ENCODE measurements at regions not wholly inside any gene's neighbourhood (a gene's known extent, or its start where the extent isn't known, plus 50 kb on each side); places are given as distances from the start of the nearest gene placed in this dataset.

GRCh38 chr3:103494011-103494410 lies 1059.2 kb downstream of the ZPLD1 start:
- TF ChIP-seq, protein P1, sequence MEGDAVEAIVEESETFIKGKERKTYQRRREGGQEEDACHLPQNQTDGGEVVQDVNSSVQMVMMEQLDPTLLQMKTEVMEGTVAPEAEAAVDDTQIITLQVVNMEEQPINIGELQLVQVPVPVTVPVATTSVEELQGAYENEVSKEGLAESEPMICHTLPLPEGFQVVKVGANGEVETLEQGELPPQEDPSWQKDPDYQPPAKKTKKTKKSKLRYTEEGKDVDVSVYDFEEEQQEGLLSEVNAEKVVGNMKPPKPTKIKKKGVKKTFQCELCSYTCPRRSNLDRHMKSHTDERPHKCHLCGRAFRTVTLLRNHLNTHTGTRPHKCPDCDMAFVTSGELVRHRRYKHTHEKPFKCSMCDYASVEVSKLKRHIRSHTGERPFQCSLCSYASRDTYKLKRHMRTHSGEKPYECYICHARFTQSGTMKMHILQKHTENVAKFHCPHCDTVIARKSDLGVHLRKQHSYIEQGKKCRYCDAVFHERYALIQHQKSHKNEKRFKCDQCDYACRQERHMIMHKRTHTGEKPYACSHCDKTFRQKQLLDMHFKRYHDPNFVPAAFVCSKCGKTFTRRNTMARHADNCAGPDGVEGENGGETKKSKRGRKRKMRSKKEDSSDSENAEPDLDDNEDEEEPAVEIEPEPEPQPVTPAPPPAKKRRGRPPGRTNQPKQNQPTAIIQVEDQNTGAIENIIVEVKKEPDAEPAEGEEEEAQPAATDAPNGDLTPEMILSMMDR (IDR thresholded peaks at IDR 0.05), result no peak
- H3K27me3 ChIP-seq (replicated peaks; ENCODE audit: insufficient read depth), result no peaks in the 10 kb centered on the region
- DNase-seq (ENCODE audit: low spot score) (no peak), ATAC-seq (ENCODE audit: insufficient number of reproducible peaks, low FRiP score, low read depth) (no peak)
- no peaks in the 10 kb centered on the region for H3K36me3 ChIP-seq
- no peak overlapping the region for H3K4me3 ChIP-seq
- H3K4me1 ChIP-seq (ENCODE audit: control insufficient read depth in 1 of 2, low read depth in 2 of 2), result no peaks in the 10 kb centered on the region
- no peaks in the 10 kb centered on the region for H3K9me3 ChIP-seq
- H3K27ac ChIP-seq, result no peak overlapping the region

- no peak for ATAC-seq (ENCODE audit: insufficient number of reproducible peaks, low FRiP score, low read depth)
- no peaks in the 10 kb centered on the region for H3K36me3 ChIP-seq
These were observed 1059.7 kb downstream of the ZPLD1 start for GRCh38 chr3:103494512-103494911.

GRCh38 chr3:103495186-103495585 lies 1060.4 kb downstream of the ZPLD1 start:
- TF ChIP-seq, protein P1 (IDR thresholded peaks at IDR 0.05), result no peak
- DNase-seq (ENCODE audit: low spot score), result no peak

More at GRCh38 chr3:103494512-103494911, 1059.7 kb downstream of the ZPLD1 start:
- Histone ChIP-seq H3K4me1 (ENCODE audit: control insufficient read depth in 1 of 2, low read depth in 2 of 2) (no peaks in the 10 kb centered on the region), H3K27ac (no peak overlapping the region), H3K27me3 (replicated peaks; ENCODE audit: insufficient read depth) (no peaks in the 10 kb centered on the region), H3K9me3 (no peaks in the 10 kb centered on the region), H3K4me3 (no peak overlapping the region)
- DNase-seq (ENCODE audit: low spot score), result no peak
- TF ChIP-seq, protein P1 (IDR thresholded peaks at IDR 0.05), result no peak

DNA sequence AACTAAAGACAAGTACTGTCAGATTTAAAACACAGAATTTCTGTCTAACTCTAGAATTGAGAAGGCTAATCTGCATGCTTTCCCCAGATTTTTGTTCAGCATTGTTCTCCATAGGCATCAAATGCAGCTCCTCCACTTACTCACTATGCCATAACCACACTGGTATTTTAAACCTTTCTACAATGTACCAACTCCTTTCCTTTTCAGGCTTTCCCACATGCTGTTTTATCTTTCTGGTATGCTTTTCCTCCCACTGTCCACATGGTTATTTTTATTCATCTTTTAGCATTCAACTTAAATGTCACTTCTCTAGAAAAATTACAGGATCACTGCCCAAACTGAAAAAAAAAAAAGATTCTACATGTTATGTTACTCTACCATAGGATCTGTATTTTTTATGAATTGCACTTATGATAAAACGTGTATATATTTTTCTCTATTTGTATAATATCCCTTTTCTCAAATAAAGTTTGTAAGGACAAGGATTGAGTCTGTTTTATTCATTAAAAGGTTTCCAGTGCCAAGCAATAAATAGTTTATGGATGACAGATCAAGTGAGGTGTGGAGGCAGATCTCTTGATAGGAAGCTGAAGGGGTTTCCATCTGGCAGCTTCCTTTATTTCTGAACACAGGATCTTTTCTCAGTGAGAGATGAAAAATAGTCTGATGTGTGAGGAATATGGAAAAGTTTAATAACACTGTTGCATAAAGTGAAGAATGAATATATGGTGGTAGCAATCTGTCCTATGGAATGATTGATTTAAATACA lies 1064.5 kb downstream of the ZPLD1 start:
- no peaks in the 10 kb centered on the region for H3K36me3 ChIP-seq
- H3K27me3 ChIP-seq (replicated peaks; ENCODE audit: insufficient read depth), result no peaks in the 10 kb centered on the region
- no peak for ATAC-seq (ENCODE audit: insufficient number of reproducible peaks, low FRiP score, low read depth)
- H3K27ac ChIP-seq, result no peak overlapping the region
- DNase-seq (ENCODE audit: low spot score), result no peak
- no peaks in the 10 kb centered on the region for H3K4me1 ChIP-seq (ENCODE audit: control insufficient read depth in 1 of 2, low read depth in 2 of 2)
- TF ChIP-seq, protein P1 (IDR thresholded peaks at IDR 0.05), result no peak
- no peak overlapping the region for H3K4me3 ChIP-seq
- H3K9me3 ChIP-seq, result no peaks in the 10 kb centered on the region

More at GRCh38 chr3:103495186-103495585, 1060.4 kb downstream of the ZPLD1 start:
- Histone ChIP-seq H3K27me3 (replicated peaks; ENCODE audit: insufficient read depth) (no peaks in the 10 kb centered on the region), H3K4me1 (ENCODE audit: control insufficient read depth in 1 of 2, low read depth in 2 of 2) (no peaks in the 10 kb centered on the region), H3K36me3 (no peaks in the 10 kb centered on the region), H3K4me3 (no peak overlapping the region), H3K27ac (no peak overlapping the region), H3K9me3 (no peaks in the 10 kb centered on the region)
- ATAC-seq (ENCODE audit: insufficient number of reproducible peaks, low FRiP score, low read depth), result no peak

GRCh38 chr3:103499967-103500366 lies 1065.2 kb downstream of the ZPLD1 start:
- Histone ChIP-seq H3K4me3 (no peak overlapping the region), H3K4me1 (ENCODE audit: control insufficient read depth in 1 of 2, low read depth in 2 of 2) (no peaks in the 10 kb centered on the region), H3K36me3 (no peaks in the 10 kb centered on the region), H3K9me3 (no peaks in the 10 kb centered on the region), H3K27me3 (replicated peaks; ENCODE audit: insufficient read depth) (no peaks in the 10 kb centered on the region), H3K27ac (no peak overlapping the region)
- TF ChIP-seq, protein P1 (IDR thresholded peaks at IDR 0.05), result no peak
- DNase-seq (ENCODE audit: low spot score), result no peak
- ATAC-seq (ENCODE audit: insufficient number of reproducible peaks, low FRiP score, low read depth), result no peak

Measured in thoracic aorta (tissue), 2 donors.